UCSD-AML1 (cell line): ENCODE measurements at regions not wholly inside any gene's neighbourhood (a gene's known extent, or its start where the extent isn't known, plus 50 kb on each side); places are given as distances from the start of the nearest gene placed in this dataset.
"Not testable (repeated sequence)": the region's sequence is repeated elsewhere in the genome, so short reads cannot be mapped to it uniquely, and the experiment has no call there.

Experiments
- DNase-seq: peaks from one replicate; lab custom pipeline; 2025; ENCODE audit not compliant: unreplicated experiment; lab: John Stamatoyannopoulos, UW

GRCh38 chr3:105976196-105976595, 107.4 kb upstream of the CBLB start:
- no peak for DNase-seq

GRCh38 chr3:105979961-105980360, 111.1 kb upstream of the CBLB start:
- DNase-seq, result no peak

DNA sequence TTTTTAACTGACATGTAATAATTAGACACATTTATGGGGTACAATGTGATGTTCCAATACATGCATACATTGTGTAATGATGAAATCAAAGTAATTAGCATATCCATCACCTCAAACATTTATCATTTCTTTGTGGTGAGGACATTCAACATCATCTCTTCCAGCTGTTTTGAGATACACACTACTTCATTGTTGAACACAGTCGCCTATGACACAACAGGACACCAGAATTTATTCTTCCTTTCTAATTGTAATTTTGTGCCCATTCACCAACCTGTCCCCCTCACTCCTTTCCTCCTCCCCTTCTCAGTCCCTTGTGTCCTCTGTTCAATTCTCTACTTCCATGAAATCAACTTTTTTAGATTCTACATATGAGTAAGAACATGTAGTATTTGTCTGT, 113.4 kb upstream of the CBLB start:
- no peak for DNase-seq

GRCh38 chr3:105984837-105985236, 116.0 kb upstream of the CBLB start:
- DNase-seq, result no peak

- not testable (repeated sequence) for DNase-seq
Measured at GRCh38 chr3:105986343-105986742, 117.5 kb upstream of the CBLB start.

GRCh38 chr3:105987809-105988208, 119.0 kb upstream of the CBLB start:
- DNase-seq, result no peak

DNA sequence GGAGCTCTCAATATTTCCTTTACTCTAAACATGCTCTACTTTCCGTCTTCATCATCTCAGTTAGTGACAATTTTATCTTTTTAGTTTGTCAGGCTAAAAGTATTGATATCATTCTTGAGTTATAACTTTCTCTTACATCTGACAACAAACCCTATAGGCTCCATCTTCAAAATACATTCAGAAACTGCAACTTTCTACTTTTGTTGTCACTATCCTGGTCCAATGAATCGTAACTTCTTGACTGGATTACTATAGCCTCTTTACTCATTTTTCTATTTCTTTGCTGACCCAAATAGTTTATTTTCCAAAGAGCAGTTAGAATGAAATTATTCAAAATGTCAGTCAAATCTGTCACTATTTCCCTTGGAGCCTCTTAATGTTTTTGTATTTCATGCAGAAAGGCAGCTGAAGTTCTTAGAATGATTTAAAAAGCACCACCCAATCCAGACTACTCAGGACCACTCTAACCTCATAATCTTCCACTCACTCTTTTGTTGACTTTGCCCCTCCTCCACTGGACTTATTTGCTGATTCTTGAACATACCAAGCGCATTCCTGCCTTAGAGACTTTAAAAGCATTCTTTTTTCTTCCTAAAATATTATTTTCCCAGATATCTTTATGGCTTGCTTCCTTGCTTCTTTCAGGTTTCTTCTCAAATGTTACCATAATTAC, 119.9 kb upstream of the CBLB start:
- no peak for DNase-seq

- DNase-seq, result no peak
Measured at GRCh38 chr3:105996781-105997180, 128.0 kb upstream of the CBLB start.

DNA sequence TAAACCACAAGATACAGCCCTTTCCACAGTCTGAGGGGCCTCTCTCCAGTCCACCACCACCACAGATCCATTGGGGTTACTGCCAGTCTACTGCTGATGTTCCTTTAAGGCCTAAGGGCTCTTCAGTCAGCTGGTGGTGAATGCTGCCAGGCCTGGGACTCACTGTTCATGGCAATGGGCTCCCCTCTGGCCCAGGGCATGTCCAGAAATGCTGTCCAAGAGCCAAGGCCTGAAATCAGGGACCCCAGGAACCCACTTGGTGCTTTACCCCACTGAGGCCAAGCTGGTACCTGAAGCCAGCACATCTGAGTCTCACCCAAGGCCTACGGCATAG, 128.6 kb upstream of the CBLB start:
- DNase-seq, result no peak

GRCh38 chr3:105997800-105998526, 129.2 kb upstream of the CBLB start:
- peak; percentile 11 for DNase-seq

DNA sequence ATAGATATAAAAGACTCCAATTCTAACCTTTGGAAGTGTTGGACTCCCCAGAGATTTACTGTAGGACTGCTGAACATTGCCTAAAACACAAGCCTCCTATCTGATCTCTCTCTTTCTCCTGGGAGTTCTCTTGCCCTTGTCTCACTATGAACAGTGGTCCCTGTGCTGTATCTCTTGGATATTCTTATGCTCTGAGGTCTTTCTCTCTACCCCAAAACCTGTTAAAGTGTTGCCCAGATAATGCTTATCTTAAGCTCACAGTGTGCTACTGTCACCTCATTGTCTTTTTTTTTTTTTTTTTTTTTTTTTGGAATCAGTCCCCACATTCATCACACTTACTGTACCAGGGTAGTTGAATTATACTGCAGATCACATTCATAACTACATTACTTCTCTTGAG, 131.0 kb upstream of the CBLB start:
- no peak for DNase-seq

- no peak for DNase-seq
Measured at GRCh38 chr3:106001923-106002322, 133.1 kb upstream of the CBLB start.

DNA sequence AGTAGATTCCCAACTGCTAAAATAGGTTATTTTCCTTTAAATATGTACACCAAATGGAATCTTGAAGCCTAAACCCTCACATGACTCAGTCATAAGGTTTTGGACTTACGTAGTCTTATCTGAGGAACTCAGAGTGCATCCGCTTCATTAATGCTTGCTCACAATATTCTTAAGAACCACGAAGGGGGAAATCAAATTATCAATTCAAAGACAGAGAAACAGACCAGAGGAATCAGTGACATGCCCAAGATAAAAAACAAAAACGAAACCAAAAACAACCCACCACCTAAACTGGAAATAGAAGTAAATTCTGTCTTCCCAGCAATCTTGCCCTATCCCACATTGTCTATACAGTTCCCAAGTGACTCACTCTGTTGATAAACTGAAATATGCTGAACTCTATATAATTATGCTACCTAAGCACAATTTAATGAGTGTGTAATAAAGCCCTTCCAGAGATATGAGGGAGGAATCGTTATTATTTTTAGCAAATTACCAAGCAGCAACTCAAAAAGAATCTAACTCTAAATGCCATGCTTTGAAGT, 135.4 kb upstream of the CBLB start:
- no peak for DNase-seq

- no peak for DNase-seq
Measured at GRCh38 chr3:106004826-106005225, 136.0 kb upstream of the CBLB start.

GRCh38 chr3:106006001-106006400, 137.2 kb upstream of the CBLB start:
- DNase-seq, result no peak

DNA sequence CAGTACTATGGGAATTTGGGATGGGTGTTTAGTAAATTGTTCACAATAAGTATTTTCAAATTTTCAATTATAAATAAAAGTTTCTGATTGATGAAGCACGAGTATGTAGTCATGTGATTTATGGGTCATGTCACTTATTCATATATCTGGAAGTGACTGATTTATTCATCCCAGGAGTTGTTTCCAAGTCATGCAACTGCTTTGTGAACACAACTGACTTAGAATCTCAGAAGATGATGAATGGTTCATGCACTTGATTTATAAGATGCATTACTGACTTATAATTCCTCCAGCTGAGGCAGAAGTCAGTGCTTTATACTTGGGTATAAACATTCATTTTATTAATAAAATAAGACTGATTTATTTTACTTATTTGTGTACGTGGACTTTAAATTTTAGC, 137.8 kb upstream of the CBLB start:
- no peak for DNase-seq

DNA sequence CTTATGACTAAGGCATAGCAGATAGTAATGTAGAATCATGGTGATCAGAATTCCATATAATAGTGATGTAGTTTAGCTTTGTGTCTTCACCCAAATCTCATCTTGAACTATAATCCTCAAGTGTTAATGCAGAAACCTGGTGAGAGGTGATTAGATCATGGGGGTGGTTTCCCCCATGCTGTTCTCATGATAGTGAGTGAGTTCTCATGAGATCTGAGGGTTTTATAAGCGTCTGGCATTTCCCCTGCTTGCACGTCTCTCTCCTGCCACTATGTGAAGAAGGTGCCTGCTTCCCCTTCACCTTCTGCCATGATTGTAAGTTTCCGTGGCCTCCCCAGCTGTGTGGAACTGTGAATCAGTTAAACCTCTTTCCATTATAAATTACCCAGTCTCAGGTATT, 138.7 kb upstream of the CBLB start:
- DNase-seq, result no peak

- no peak for DNase-seq
Measured at GRCh38 chr3:106008766-106009165, 140.0 kb upstream of the CBLB start.

DNA sequence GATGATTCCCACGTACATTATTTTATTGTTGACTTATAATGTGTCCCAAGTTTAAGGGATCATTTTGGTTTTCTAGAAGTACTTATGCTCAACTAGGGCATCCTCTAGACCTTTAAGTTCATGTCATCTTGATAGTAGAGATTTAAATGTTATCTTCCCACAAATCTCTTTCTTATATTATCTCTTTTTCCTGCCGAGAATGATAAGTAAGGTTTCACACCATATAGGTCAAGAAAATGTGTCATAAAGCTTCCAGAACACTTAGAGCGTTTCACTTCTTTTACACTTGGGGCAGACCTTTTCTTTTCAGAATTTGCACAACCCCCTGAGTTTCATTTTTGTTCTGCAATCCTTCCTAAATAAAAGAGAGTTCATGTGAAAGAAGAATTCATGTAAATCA, 142.0 kb upstream of the CBLB start:
- DNase-seq, result no peak

GRCh38 chr3:106013971-106014370, 145.2 kb upstream of the CBLB start:
- DNase-seq, result no peak

DNA sequence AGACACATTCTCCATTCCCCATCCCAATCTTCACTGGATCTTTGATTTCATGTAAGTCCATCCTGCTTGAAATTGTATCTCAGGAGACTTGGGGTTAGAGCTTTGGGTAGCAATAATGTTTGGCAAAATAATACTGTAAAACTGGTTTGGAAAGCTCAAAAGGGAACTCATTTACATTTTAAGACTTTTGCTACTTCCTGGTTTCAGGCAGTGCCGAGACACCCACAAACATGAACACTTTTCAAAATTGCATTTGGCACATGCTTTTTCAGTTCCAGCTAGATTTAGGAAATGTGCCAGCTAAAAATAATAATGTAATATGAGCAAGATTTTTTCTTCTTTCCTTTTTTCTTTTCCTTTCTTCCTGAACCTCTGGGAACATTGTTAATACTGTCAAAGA, 145.7 kb upstream of the CBLB start:
- DNase-seq, result no peak

DNA sequence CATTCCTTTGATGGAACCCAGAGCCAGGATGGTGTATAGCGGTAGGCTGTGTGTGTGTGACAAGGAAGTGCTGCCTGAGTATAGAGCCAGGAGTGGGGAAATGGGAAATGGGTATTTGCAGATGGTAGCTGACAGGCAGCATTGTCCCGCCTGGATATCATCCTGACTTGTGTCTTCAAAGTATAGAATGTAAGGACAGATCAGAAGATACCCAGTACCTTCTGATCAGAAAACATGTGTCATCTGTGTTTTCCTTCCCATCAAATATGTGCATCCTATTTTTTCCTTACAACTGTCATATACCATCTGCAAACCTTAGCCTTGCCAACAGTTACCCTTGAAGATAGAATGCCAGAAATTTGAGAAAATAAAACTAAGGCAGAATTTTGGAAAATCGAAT, 146.2 kb upstream of the CBLB start:
- DNase-seq, result no peak

- no peak for DNase-seq
Measured at GRCh38 chr3:106018102-106018501, 149.3 kb upstream of the CBLB start.
